Hepatocyte (in vitro differentiated cells): ENCODE measurements at regions not wholly inside any gene's neighbourhood (a gene's known extent, or its start where the extent isn't known, plus 50 kb on each side); places are given as distances from the start of the nearest gene placed in this dataset.

Experiments used
- DNase-seq: peaks from one replicate; pipeline ENCODE4 v3.0.0-alpha.2; 2016; ENCODE audit warnings: low spot score
- H2AFZ ChIP-seq: fragments of 200-600 bp; sonication (generic); 2 replicates; pipeline ENCODE4 v1.6.0; 2016; ENCODE audit warnings: antibody characterized with exemption, mild to moderate bottlenecking
- H3K27ac ChIP-seq: fragments of 200-600 bp; sonication (generic); 2 replicates; pipeline ENCODE4 v1.5.1; 2016; ENCODE audit warnings: mild to moderate bottlenecking
- H3K27me3 ChIP-seq: fragments of 200-600 bp; sonication (generic); 2 replicates; pipeline ENCODE4 v1.6.1; 2016
- H3K36me3 ChIP-seq: fragments of 200-600 bp; sonication (generic); replicated peaks from 2 replicates; pipeline ENCODE4 v1.5.1; 2016; ENCODE audit warnings: low read depth; ENCODE audit not compliant: insufficient read depth
- H3K4me1 ChIP-seq: fragments of 200-600 bp; sonication (generic); 2 replicates; pipeline ENCODE4 v1.5.1; 2016; ENCODE audit warnings: mild to moderate bottlenecking, moderate library complexity; ENCODE audit not compliant: insufficient read depth
- H3K4me2 ChIP-seq: fragments of 200-600 bp; sonication (generic); 2 replicates; pipeline ENCODE4 v1.6.0; 2016
- H3K4me3 ChIP-seq: fragments of 200-600 bp; sonication (generic); 2 replicates; pipeline ENCODE4 v1.5.1; 2016; ENCODE audit warnings: mild to moderate bottlenecking
- H3K79me2 ChIP-seq: fragments of 200-600 bp; sonication (generic); 2 replicates; pipeline ENCODE4 v1.6.0; 2017; ENCODE audit warnings: mild to moderate bottlenecking
- H3K9me2 ChIP-seq: fragments of 200-600 bp; sonication (generic); replicated peaks from 2 replicates; pipeline ENCODE4 v1.6.0; 2017; ENCODE audit warnings: mild to moderate bottlenecking; ENCODE audit not compliant: insufficient read depth
- H3K9me3 ChIP-seq: fragments of 200-600 bp; sonication (generic); 2 replicates; pipeline ENCODE4 v1.5.1; 2016; ENCODE audit warnings: low read depth, mild to moderate bottlenecking
- H4K20me1 ChIP-seq: fragments of 200-600 bp; sonication (generic); 2 replicates; pipeline ENCODE4 v1.6.0; 2016; ENCODE audit warnings: mild to moderate bottlenecking; ENCODE audit not compliant: insufficient read depth, poor library complexity, severe bottlenecking
- EZH2 ChIP-seq: fragments of 200-600 bp; sonication (generic); IDR thresholded peaks from 2 replicates; pipeline ENCODE4 v1.6.1; 2016; ENCODE audit warnings: antibody characterized with exemption, mild to moderate bottlenecking, borderline replicate concordance
- EZH2phosphoT487 ChIP-seq: fragments of 200-600 bp; sonication (generic); IDR thresholded peaks from one replicate; pipeline ENCODE4 v1.6.1; 2018; ENCODE audit warnings: antibody characterized with exemption, mild to moderate bottlenecking, low read depth, moderate library complexity; ENCODE audit not compliant: unreplicated experiment, severe bottlenecking
- WGBS: methylation state at CpG from one replicate; pipeline ENCODE4 v1.1.6; 2016; ENCODE audit warnings: low lambda C conversion rate; ENCODE audit errors: missing lambda C conversion rate; 5-methylcytosine and 5-hydroxymethylcytosine counted together
- TF ChIP-seq, protein P1 (sequence below): fragments of 200-600 bp; sonication (generic); IDR thresholded peaks from 2 replicates; pipeline ENCODE4 v1.5.1; 2016; ENCODE audit warnings: antibody characterized with exemption, mild to moderate bottlenecking; ENCODE audit not compliant: poor library complexity

DNA sequence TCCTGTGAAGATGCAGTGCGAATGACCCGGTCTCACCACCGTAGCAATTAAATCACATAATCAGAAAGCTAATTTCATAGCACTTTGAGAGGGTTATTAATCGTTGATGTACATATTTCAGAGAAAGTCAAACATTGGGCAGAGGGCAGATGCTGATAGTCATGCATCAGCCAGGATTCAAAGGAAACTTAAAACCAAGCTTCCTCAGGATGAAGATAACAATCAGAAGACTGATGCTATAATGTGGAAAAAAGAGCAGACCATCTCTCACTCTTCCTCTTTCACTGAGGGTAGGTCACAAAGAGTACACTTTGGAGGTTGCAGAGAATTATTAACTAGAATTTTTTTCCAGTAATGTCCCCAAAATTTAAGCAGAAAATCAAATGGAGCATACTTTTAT is 1027.7 kb upstream of the ZEB2 start:
- H3K4me2 ChIP-seq = no peak overlapping the region
- DNase-seq = no peak
- TF ChIP-seq, protein P1, sequence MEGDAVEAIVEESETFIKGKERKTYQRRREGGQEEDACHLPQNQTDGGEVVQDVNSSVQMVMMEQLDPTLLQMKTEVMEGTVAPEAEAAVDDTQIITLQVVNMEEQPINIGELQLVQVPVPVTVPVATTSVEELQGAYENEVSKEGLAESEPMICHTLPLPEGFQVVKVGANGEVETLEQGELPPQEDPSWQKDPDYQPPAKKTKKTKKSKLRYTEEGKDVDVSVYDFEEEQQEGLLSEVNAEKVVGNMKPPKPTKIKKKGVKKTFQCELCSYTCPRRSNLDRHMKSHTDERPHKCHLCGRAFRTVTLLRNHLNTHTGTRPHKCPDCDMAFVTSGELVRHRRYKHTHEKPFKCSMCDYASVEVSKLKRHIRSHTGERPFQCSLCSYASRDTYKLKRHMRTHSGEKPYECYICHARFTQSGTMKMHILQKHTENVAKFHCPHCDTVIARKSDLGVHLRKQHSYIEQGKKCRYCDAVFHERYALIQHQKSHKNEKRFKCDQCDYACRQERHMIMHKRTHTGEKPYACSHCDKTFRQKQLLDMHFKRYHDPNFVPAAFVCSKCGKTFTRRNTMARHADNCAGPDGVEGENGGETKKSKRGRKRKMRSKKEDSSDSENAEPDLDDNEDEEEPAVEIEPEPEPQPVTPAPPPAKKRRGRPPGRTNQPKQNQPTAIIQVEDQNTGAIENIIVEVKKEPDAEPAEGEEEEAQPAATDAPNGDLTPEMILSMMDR = no peak
- no peak for TF ChIP-seq EZH2phosphoT487
- TF ChIP-seq EZH2 = no peak
- H3K27ac ChIP-seq = no peak overlapping the region
- H3K9me2 ChIP-seq = no peaks in the 10 kb centered on the region
- H3K36me3 ChIP-seq = no peaks in the 10 kb centered on the region
- no peaks in the 10 kb centered on the region for H3K79me2 ChIP-seq
- H3K4me1 ChIP-seq = no peaks in the 10 kb centered on the region
- no peak overlapping the region for H3K4me3 ChIP-seq
- WGBS = 80% methylated on average over 4 of the region's 4 CpGs
- H4K20me1 ChIP-seq = no peaks in the 10 kb centered on the region
- H2AFZ ChIP-seq = no peak overlapping the region
- no peaks in the 10 kb centered on the region for H3K27me3 ChIP-seq
- H3K9me3 ChIP-seq = no peaks in the 10 kb centered on the region

DNA sequence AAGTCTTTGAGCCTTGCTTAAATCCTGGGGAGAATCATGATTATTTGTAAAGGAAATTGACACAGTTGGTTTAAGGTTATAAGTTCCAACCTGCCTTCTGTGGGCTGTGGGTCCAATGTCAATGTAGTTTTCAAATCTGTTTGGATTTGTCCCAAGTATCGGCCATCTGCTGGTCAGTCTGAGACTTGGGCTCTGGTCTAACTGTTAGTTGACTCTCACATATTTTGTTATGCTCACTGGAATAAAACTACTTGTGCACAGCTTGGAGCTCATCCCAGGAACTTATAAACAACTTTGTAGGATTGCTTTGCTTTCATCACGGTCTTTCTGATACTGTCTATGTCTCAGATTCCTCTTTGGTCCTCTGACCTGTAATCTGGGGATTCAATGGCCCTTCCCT is 1026.2 kb upstream of the ZEB2 start:
- Histone ChIP-seq H3K4me3 (no peak overlapping the region), H3K79me2 (no peaks in the 10 kb centered on the region), H3K36me3 (no peaks in the 10 kb centered on the region), H4K20me1 (no peaks in the 10 kb centered on the region), H3K9me3 (no peaks in the 10 kb centered on the region), H3K27me3 (no peaks in the 10 kb centered on the region), H3K9me2 (no peaks in the 10 kb centered on the region), H3K27ac (no peak overlapping the region), H3K4me1 (no peaks in the 10 kb centered on the region), H3K4me2 (no peak overlapping the region), H2AFZ (no peak overlapping the region)
- TF ChIP-seq EZH2 = no peak
- no peak for TF ChIP-seq EZH2phosphoT487
- TF ChIP-seq, protein P1 = no peak
- DNase-seq = no peak
- WGBS = 80% methylated on average over 2 of the region's 2 CpGs

DNA sequence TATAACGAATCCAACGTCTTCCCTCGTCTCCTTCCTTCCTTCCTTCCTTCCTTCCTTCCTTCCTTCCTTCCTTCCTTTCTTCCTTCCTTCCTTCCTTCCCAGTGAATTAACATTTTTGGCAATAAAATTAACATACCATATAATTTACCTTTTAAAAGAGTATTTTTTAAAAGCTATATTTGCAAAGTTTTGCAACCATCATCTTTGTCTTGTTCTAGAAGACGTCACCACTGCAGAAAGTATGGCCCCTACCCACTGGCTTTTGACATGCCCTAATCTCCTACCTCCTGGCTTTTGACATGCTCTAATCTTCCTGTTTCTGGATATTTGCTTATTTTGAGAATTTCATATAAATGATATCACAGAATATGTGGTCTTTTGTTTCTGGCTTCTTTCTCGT is 1023.9 kb upstream of the ZEB2 start:
- no peaks in the 10 kb centered on the region for H3K79me2 ChIP-seq
- H3K36me3 ChIP-seq = no peaks in the 10 kb centered on the region
- WGBS = 93% methylated on average over 5 of the region's 5 CpGs
- no peaks in the 10 kb centered on the region for H3K9me3 ChIP-seq
- H2AFZ ChIP-seq = no peak overlapping the region
- no peaks in the 10 kb centered on the region for H3K4me1 ChIP-seq
- no peaks in the 10 kb centered on the region for H3K9me2 ChIP-seq
- H3K27me3 ChIP-seq = no peaks in the 10 kb centered on the region
- TF ChIP-seq, protein P1 = no peak
- TF ChIP-seq EZH2phosphoT487 (no peak), EZH2 (no peak)
- H3K4me2 ChIP-seq = no peak overlapping the region
- no peak overlapping the region for H3K4me3 ChIP-seq
- no peaks in the 10 kb centered on the region for H4K20me1 ChIP-seq
- H3K27ac ChIP-seq = no peak overlapping the region
- no peak for DNase-seq

DNA sequence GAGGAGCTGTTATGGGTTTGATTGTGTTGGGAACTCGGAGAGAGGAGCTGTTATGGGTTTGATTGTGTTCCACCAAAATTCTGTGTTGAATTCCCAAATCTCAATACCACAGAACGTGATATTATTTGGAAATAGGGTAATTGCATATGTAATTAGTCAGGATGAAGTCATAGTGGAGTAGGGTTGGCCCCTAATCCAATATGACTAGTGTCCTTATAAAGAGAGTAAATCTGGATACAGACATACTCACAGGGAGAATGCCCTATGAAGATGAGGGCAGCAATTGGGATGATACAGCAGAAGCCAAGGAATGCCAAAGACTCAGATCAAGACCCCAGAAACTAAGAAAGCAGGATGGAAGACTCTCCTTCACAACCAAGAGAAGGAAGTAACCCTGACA is 1023.2 kb upstream of the ZEB2 start:
- Histone ChIP-seq H3K9me3 (no peaks in the 10 kb centered on the region), H3K4me1 (no peaks in the 10 kb centered on the region), H4K20me1 (no peaks in the 10 kb centered on the region), H3K79me2 (no peaks in the 10 kb centered on the region), H3K4me3 (no peak overlapping the region), H3K9me2 (no peaks in the 10 kb centered on the region), H3K4me2 (no peak overlapping the region), H3K27me3 (no peaks in the 10 kb centered on the region), H2AFZ (no peak overlapping the region), H3K27ac (no peak overlapping the region), H3K36me3 (no peaks in the 10 kb centered on the region)
- TF ChIP-seq, protein P1 = no peak
- TF ChIP-seq EZH2phosphoT487 = no peak
- TF ChIP-seq EZH2 = no peak
- no peak for DNase-seq
- WGBS = 77% methylated on average over 2 of the region's 2 CpGs
